Activated CD4-positive, alpha-beta T cell treated with anti-CD3 and anti-CD28 coated beads, Interleukin-2, amount 50 U/mL, for 16 hours (primary cell): ENCODE measurements at regions not wholly inside any gene's neighbourhood (a gene's known extent, or its start where the extent isn't known, plus 50 kb on each side); places are given as distances from the start of the nearest gene placed in this dataset.
"Not testable (repeated sequence)": the region's sequence is repeated elsewhere in the genome, so short reads cannot be mapped to it uniquely, and the experiment has no call there.

Source experiments
- DNase-seq: peaks from one replicate; pipeline ENCODE4 v3.0.0-alpha.2; 2020

DNA sequence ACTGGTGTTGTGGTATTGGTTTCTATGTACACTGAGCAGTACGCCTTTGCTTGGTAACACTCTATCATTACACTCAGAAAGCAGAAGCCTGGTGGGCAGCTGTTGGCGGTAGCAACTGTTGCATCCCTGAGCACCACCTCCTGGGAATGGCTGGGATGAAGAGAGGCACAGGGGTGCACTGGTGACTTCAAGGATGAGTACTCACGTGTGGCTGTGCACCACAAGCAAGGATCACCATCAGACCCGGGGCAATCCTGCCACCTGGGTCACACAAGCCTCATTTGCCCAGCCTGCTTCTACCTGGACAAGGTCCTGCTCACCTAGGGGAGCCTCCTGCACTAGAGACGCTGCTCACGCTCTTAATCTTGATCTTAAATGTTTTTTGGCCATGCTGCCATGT lies 336.4 kb downstream of the SI start:
- DNase-seq = no peak

DNA sequence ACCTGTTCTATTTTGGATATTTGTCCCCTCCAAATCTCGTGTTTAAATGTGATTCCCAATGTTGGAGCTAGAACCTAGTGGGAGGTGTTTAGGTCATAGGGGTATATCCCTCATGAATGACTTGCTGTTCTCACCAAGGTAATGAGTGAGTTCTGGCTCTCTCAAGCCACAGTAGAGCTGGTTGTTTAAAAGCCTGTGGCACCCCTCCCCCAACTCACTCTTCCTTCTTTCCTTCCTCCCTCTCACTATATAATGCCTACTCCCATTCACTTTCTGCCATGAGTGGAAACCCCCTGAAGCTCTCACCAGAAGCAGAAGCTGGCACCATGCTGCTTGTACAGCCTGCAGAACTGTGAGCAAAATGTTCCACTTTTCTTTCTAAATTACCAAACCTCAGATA lies 341.1 kb downstream of the SI start:
- DNase-seq = no peak

DNA sequence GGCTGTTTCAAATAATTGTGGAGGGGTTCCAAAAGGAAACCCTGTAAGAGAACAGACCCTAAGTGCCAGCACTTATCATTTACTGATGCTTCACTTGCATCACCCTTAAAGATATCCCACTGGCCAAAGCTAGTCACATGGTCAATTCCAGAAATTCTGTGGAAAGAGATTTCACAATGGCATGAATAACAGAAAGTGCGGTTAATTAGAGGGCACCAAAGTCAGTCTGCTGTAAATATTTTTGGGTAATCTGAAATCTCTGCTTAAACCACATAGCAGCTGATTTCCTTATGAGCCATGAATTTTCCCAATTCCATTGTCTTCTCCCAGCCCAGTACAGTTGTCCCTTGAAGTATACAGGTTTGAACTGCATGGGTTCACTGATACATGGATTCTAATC lies 346.1 kb downstream of the SI start:
- no peak for DNase-seq

DNA sequence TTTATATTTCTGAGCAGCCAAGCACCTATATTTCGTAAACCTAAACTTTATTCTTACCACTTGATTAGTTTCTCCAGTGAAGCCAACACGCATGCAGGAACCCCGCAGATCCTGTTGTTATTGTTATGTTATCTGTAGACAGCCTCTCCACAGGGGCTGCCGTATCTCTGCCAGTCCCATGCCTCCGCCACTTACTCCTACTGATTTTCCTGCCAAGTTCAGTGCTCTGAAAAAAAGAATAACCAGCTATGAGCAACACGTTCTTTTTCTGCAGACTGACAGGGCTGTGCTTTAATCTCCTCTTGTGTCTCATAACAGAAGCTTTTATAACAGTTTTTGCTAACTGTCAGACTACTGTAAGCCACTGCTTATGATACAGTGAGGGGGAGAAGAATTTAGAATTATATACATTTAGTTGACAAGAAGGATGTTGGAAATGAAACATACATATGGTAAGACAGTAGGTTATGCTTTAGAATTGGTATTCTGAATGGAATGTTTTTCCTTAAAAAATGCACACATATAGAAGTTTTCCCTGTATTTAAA lies 347.4 kb downstream of the SI start:
- DNase-seq = no peak

DNA sequence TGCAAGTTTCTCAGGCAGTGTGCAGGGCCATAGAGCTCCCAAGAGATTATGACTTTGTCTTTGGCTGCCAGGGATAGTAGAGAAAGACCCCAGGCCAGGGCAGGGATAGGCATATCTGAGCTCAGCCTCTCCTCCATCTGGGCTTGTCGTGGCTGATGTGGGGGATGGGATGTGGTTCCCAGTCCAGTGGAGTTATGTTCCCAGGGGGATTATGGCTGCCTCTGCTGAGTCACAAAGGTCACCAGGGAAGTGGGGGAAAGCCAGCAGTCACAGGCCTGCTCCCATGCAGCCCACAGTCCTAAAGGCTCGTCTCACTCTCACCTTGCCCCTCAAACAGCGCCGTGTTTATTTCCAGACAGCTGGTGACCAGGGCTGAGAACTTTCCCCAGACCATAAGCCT lies 354.9 kb downstream of the SI start:
- DNase-seq = no peak

DNA sequence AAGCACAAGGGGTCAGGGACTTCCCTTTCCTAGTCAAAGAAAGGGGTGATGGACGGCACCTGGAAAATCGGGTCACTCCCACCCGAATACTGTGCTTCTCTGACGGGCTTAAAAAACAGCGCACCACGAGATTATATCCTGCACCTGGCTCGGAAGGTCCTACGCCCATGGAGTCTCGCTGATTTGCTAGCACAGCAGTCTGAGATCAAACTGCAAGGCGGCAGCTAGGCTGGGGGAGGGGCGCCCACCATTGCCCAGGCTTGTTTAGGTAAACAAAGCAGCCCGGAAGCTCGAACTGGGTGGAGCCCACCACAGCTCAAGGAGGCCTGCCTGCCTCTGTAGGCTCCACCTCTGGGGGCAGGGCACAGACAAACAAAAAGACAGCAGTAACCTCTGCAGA lies 375.5 kb downstream of the SI start:
- not testable (repeated sequence) for DNase-seq

DNA sequence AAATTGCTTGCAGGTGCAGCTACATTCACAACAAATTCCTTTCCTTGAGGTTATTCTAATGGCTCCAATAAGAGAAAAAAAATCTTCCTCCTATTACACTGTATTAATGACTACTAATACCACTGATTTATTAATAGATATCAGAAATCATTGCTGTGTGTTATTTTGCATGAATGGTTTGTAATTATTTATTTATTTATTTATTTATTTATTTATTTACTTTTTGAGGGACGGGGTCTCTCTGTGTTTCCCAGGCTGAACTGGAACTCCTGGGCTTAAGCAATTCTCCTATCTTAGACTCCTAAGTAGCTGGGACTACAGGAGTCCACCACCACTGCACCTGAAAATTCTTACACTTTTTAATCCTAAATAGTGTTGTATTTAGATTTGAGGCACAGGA lies 390.4 kb downstream of the SI start:
- no peak for DNase-seq

DNA sequence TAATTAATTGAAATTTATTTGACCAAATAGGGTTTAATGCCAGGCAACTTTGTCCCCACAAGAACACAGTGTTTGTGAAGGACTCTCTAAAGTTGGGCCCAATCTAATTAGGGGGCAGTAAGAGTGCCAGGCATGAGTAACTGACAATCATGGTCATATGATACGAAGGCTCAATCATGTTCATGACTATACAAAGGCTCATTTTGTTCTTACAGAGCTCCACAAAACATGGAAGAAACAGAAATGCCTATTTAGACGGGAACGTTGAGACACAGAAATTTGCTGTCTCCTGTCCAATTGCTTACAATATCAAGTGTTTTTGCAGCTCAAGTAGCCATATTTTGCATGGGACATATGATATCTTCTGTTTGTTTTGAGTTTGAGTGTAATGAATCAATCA lies 391.1 kb downstream of the SI start:
- DNase-seq = no peak

DNA sequence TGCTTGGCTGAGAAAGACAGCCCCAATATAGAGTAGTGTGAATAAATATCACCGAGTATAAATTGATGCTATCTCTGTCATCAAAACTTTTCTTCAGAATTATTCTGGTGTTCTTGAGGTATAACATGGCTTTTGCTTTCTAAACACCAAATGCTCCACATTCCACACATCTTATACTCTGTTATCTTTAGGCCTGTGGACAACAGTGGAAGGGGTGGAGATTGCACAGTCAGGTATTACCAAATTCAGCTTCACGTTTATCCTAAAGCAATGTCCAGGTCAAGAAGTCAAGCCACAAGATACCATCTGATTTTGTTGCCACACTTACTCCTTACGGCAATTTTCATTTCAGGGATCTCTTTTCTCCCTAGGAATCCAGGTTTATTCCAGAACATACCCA lies 394.8 kb downstream of the SI start:
- DNase-seq = no peak

DNA sequence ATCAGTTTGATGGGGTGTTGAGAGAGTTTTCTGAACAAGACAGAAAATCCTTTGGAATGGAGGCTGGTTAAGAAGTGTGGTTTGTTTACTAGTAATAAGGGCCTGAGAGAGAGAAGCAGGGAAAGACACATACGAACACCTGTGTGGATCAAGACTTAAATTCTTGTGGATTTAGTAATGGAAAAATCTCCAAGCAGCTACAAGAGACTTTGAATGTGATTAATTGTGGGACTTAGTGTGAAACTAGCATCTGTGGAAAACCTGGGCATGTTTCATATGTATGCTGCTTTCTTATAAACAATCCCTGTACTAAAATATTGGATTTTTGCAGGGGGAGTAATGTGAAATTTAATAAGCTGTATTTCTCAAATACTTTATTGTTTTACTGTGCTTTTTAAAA lies 399.1 kb downstream of the SI start:
- no peak for DNase-seq

DNA sequence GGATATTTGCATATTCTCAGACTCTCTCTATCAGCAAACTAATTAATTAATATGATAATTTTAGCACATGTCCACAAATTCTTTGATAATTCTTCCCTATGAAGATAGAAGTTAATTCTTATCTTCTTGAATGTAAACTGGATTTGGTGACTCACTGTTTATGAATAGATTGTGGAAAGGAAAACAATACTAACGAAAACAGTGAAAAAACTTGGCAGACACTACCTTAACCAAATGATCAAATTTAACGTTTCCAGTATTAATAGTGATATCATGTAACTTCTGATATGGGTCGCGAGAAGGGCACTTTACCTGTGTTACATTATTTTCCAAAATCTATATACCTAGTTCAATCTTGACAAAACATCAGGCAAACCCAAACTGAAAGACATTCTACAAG lies 401.0 kb downstream of the SI start:
- no peak for DNase-seq

DNA sequence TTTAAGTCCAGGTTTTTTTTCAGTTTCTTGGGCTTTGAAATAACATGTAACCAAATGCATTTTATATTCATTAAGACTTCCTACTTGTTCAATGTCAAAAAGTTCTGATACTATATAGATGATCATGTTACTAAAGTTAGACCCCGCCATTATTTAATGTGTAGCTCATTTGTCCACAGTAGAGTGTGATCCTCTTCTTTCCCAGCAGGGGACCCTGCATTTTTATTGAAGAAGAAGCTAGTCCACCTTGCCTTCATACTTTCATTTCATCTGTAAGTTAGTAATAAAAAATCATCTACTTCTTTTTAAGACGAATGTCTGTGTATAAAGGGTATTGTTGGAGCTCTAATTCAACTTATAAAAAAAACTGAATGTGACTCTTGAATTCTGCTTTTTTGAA lies 404.6 kb downstream of the SI start:
- DNase-seq = no peak

DNA sequence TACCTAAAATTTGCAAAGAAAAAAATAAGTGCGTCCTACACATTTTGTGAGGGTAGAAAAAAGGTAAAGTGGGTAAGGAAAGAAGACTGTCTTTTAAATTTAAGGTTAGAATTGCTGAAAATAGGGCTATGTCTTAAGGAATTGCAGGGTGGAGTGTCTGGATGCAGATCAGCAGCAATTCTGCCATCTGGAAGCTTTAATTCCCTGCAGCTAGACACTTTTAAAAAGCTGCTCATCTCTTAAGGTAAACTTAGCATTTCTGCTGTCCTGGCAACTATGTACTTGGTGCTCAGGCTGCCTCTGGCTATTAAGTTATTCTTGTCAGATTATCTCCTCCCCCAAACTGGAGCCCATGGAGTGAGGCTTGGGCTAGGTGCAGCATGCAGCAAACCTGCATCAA lies 420.2 kb downstream of the SI start:
- no peak for DNase-seq

DNA sequence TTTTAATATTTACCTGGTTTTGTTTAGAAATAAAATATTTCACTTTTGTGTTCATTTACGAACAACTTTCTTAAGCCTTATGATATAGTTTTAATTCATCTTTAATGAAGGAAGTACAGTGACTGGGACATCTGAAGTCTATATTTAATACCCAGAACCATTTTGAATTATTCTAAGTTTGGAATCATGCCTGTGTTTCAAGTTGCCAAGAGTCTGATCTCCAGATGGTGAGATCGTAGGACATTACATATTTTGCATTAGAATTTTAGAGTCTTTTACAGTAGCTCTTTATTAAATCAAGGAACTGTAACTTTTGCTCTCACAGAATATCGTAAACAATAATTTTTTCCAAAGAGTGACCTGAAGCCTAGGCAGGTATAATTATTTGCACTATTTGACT lies 420.7 kb downstream of the SI start:
- DNase-seq = no peak

DNA sequence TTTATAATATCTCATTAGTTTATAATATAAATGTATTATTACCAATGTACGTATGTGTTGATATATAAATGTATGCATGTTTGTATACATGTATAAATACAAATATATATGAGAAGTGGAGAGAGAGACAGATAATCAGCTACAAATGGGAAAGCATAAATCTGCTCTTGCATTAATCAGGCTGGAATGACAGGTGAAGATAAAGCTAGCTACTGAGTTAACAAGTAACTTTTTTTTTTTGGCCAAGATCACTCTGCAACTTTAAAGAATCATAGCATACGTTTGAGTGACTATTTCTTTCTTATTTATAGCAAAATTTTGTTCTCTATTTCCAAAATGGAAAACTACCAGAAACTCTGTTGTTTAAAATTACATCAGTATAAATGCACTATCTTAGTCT lies 422.8 kb downstream of the SI start:
- DNase-seq = no peak

DNA sequence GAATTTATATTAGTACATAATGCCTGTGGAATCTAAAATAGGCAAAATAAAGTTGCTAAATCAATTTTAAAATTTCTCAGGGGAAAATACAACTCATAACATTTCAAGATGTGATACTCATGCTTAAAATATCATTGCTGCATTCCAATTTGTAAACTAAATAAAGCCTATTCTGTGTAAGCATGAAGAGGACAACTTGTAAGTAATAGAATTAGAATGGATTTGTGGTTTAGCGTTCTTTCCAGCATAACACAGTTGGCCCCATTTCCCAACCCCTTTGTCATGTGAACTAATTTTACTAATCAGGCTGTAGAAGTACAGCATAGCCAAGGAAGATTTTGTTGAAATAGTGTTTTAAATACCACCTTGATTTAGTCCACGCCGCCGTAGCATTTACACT lies 437.2 kb downstream of the SI start:
- no peak for DNase-seq

DNA sequence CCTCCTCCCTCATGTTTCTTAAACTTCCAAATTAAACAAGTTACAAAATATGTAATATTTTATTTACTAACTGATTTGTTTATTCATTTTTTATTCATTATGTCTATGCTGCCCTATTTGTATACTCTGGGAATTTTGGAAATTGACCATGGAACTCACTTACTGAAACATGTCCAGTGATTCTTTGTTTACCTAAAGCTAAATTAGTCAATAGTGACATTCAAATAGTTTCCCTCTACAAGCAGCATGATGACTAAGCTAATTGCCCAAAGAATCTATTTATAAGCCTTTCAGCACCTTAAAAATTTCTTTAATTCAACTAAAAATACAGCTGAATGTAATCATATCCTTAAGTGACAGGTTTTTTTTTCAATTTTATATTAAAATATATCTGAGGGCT lies 437.7 kb downstream of the SI start:
- no peak for DNase-seq

DNA sequence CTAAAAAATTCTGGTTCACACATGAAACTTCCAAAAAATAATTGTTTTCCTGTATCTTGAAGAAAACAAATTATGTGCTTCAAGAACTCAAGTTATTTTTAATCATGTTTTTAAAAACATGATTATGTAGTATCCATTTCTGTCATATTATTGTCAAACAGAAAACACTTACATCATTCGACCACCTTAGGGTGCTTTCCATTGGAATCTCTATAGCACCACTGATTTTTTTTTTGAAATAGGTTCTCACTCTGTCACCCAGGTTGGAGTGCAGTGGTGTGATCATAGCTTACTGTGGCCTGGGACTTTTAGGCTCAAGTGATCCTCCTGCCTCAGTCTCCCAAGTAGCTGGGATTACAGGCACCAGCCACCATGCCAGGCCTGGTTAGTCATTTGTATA lies 457.3 kb downstream of the SI start:
- no peak for DNase-seq

DNA sequence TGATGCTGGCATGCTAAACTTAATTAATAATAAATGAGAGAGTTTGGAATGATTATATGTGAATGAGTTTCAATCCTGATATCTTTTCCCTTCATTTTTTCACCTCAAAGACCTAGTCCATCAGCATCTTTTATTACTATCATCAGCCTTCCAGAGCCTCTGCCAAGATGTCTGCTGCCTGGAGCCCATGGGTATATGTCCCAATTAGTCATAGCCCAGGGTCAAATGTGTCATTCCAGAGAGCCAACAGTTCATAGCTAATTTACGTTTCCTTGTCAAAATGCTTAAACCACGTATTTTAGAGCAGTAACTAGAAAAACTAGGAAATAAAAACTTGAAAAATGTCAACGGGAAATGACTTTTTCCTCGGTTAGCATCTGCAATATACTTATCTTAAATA lies 457.9 kb downstream of the SI start:
- no peak for DNase-seq

DNA sequence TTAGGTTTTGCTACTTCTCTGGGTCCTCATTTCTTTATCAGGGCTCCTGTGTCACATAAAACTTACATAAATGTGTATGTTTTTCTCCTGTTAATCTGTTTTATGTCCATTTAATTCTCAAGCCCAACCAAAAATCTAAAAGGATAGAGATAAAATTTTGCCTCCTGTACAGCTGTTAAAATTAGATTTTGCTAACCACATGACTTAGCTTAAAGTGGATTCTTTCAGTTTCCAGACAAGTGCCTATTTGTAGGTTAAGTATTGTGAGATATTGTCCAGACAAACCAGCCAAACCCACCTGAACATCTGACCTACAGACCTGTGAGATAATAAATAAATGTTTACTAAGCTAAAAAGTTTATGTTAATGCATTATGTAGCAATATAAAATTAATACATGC lies 465.5 kb downstream of the SI start:
- no peak for DNase-seq

DNA sequence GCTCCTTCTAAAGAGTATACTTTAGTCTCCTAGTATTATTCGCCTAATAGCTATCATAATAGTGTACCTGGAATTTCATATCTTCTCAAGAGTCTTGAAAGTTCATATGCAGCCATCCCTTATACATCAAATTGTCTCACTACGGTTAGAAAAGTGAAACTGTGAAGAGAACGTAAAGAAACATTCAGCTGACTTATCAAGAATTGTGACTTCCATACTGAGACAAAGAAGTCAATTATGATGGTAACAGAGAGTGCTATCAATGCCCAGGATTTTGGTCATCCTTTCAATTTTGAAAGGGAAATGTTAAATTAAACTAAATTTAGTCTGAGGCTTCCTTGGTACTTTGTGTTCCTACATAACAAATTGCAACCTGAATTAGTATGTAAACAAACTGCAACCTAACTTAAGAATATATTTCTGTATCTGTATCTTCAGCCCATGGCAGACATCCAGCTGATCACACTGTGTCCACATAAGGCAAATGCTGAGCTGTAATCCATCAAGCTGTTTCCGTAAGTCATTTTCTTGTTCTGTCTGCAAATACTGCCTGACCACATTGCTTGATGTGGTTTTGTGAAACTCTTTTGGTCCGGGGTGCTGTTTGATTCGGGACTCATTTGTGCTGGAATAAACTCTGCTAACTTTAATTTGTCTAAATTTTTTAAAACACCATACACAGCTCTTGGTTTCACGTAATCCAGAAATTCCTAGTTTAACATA lies 469.6 kb downstream of the SI start:
- no peak for DNase-seq

DNA sequence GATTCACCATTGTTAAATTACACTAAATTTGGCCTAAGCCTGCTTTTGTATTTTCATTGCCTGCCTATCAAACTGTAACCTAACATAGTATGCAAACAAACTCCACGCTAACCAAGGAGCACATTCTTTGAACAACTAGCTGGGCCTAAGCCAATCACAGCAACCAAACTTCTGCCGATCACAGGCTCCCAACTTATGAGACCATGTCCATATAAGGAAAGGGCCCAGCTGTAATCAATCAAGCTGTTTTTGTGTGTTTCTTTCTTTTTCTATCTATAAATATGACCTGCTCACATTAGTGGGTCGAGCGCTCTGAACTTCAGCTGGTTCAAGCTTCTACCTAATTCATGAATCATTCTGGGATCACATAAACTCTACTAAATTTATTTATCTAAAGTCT lies 473.6 kb downstream of the SI start:
- DNase-seq = no peak

DNA sequence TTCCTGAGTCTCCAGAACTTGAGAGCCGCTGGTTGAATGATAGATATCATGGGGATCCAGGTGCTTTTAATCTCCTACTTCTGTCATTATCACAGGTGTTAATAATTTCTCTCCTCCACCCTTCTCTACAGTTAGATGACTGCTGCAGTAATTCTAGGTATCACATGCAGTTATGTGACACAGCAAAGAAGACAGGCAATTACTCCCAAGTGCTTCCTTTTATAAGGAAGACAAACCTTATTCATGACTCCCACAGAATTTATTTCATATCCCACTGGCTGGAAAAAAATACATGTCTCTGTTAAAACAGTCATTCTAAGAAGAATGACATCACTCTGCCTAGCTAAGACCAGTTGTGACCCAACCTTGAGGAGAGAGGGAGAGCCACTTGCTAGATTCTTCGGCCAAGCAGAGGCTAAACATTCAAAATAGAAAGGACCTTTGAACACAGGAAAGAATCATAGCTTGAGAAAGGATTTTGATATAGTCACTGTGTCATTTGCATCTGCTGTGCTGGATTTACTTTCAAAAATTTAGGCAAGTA lies 500.6 kb downstream of the SI start:
- DNase-seq = no peak

DNA sequence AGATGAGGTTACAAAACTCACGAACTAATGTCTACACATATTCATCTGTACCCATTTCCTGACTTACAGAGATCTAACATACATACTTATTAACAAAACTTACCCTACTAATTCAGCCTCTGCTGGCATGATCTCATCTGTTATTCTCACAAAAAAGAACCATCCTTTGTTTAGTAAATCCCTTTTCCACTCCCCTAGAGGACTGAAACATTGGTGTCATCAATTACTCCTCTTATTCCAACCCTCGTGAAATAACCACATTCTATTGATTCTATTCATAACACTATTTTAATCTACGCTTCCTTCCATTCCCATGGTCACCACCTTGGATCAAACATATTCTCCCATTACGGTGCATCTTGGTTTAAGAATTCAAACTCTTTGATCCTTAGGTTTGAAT lies 505.9 kb downstream of the SI start:
- DNase-seq = no peak

DNA sequence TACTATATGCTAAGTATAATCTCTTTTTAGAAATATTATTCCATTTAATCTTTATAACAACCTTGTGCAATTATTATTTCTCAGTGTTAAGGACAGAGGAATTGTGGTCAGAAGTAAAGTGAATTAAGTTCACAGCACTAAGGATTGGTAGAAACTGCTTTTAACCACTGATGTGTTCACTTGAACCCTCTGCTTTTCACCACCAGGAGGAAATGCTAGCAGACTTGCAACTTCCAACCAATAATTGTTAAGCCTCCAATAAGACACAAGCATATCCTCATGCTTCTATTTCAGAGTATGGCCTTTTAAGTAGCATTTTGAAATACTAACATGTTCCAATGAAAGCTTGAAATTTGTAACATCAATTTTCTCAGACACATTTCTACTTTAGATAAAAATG lies 527.4 kb downstream of the SI start:
- no peak for DNase-seq
